ENCODE measurements at regions not wholly inside any gene's neighbourhood (a gene's known extent, or its start where the extent isn't known, plus 50 kb on each side); places are given as distances from the start of the nearest gene placed in this dataset.

- no peak overlapping the region for H3K4me3 ChIP-seq
- DNase-seq (ENCODE audit: low spot score): no peak
- TF ChIP-seq EZH2phosphoT487 (IDR thresholded peaks at IDR 0.05; ENCODE audit: low read depth, severe bottlenecking, unreplicated experiment): no peak
- TF ChIP-seq CTCF (IDR thresholded peaks at IDR 0.05; ENCODE audit: poor library complexity): no peak
- TF ChIP-seq EZH2 (IDR thresholded peaks at IDR 0.05; ENCODE audit: borderline replicate concordance): no peak
- WGBS (ENCODE audit: low lambda C conversion rate, missing lambda C conversion rate): 73% methylated on average over 2 of the region's 2 CpGs
- no peaks in the 10 kb centered on the region for H3K27me3 ChIP-seq
- H3K9me3 ChIP-seq (ENCODE audit: low read depth): no peaks in the 10 kb centered on the region
- no peak overlapping the region for H3K27ac ChIP-seq
- H2AFZ ChIP-seq: no peak overlapping the region
- H4K20me1 ChIP-seq (ENCODE audit: insufficient read depth, poor library complexity, severe bottlenecking): no peaks in the 10 kb centered on the region
- H3K4me2 ChIP-seq: no peak overlapping the region
- H3K9me2 ChIP-seq (replicated peaks; ENCODE audit: insufficient read depth): no peaks in the 10 kb centered on the region
- no peaks in the 10 kb centered on the region for H3K79me2 ChIP-seq
- no peaks in the 10 kb centered on the region for H3K4me1 ChIP-seq (ENCODE audit: insufficient read depth)
- H3K36me3 ChIP-seq (replicated peaks; ENCODE audit: insufficient read depth, low read depth): no peaks in the 10 kb centered on the region
These were observed 97.9 kb upstream of the CTSC start for GRCh38 chr11:88435415-88435814.

GRCh38 chr11:88434333-88434976 is 96.9 kb upstream of the CTSC start:
- Histone ChIP-seq H3K9me2 (replicated peaks; ENCODE audit: insufficient read depth) (no peaks in the 10 kb centered on the region), H3K4me3 (no peak overlapping the region), H3K27me3 (no peaks in the 10 kb centered on the region), H3K4me2 (no peak overlapping the region), H4K20me1 (ENCODE audit: insufficient read depth, poor library complexity, severe bottlenecking) (no peaks in the 10 kb centered on the region), H3K4me1 (ENCODE audit: insufficient read depth) (no peaks in the 10 kb centered on the region), H3K27ac (no peak overlapping the region), H3K36me3 (replicated peaks; ENCODE audit: insufficient read depth, low read depth) (no peaks in the 10 kb centered on the region), H2AFZ (no peak overlapping the region), H3K9me3 (ENCODE audit: low read depth) (no peaks in the 10 kb centered on the region), H3K79me2 (no peaks in the 10 kb centered on the region)
- no peak for TF ChIP-seq EZH2 (IDR thresholded peaks at IDR 0.05; ENCODE audit: borderline replicate concordance)
- no peak for TF ChIP-seq EZH2phosphoT487 (IDR thresholded peaks at IDR 0.05; ENCODE audit: low read depth, severe bottlenecking, unreplicated experiment)
- TF ChIP-seq CTCF (IDR thresholded peaks at IDR 0.05; ENCODE audit: poor library complexity): no peak
- no peak for DNase-seq (ENCODE audit: low spot score)
- WGBS (ENCODE audit: low lambda C conversion rate, missing lambda C conversion rate): 84% methylated on average over 8 of the region's 8 CpGs

- no peak overlapping the region for H3K27ac ChIP-seq
- no peaks in the 10 kb centered on the region for H3K36me3 ChIP-seq (replicated peaks; ENCODE audit: insufficient read depth, low read depth)
- no peak for DNase-seq (ENCODE audit: low spot score)
- no peak overlapping the region for H3K4me2 ChIP-seq
- TF ChIP-seq CTCF (IDR thresholded peaks at IDR 0.05; ENCODE audit: poor library complexity): no peak
- TF ChIP-seq EZH2phosphoT487 (IDR thresholded peaks at IDR 0.05; ENCODE audit: low read depth, severe bottlenecking, unreplicated experiment): no peak
- TF ChIP-seq EZH2 (IDR thresholded peaks at IDR 0.05; ENCODE audit: borderline replicate concordance): no peak
- H3K79me2 ChIP-seq: no peaks in the 10 kb centered on the region
- H3K4me3 ChIP-seq: no peak overlapping the region
- H3K9me3 ChIP-seq (ENCODE audit: low read depth): no peaks in the 10 kb centered on the region
- no peaks in the 10 kb centered on the region for H3K27me3 ChIP-seq
- WGBS (ENCODE audit: low lambda C conversion rate, missing lambda C conversion rate): 80% methylated on average over 13 of the region's 13 CpGs
- H3K9me2 ChIP-seq (replicated peaks; ENCODE audit: insufficient read depth): no peaks in the 10 kb centered on the region
- no peak overlapping the region for H2AFZ ChIP-seq
- no peaks in the 10 kb centered on the region for H4K20me1 ChIP-seq (ENCODE audit: insufficient read depth, poor library complexity, severe bottlenecking)
- H3K4me1 ChIP-seq (ENCODE audit: insufficient read depth): no peaks in the 10 kb centered on the region
These were observed 96.1 kb upstream of the CTSC start for GRCh38 chr11:88433536-88434230.
